KG1 (cell line): ENCODE measurements at regions not wholly inside any gene's neighbourhood (a gene's known extent, or its start where the extent isn't known, plus 50 kb on each side); places are given as distances from the start of the nearest gene placed in this dataset.
"Not testable (repeated sequence)": the region's sequence is repeated elsewhere in the genome, so short reads cannot be mapped to it uniquely, and the experiment has no call there.

Source experiments
- DNase-seq: peaks from one replicate; lab custom pipeline; 2025; lab: John Stamatoyannopoulos, UW

DNA sequence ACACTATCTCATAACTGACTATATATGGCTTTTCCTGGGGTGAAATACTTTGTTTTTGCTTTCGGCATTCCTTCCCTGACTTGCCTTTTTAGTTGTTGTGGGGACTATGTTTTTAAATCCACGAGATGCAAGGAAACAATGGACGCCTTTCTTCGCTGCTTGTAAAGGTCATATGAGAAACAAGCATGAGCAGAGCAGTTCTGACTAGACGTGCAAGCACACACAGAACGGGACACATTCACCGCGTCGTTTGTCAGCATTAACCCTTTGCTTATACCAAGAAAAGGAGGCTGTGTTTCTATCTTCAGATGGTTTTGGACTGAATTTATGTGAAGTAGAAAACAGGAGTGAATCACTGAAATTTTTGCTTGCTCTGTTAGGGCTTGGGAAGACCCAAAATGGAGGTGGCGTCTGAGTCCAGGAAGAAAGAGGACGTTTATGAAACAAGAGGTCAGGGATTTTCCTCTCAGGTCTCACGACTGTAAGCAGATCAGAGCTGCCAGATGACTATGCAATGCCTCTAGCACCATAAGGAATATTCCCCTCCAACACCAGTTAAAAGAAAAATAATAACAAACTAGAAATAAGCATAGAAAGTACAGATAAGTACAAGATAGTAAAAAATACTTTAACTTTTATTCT is 358.9 kb downstream of the DLEU7 start:
- DNase-seq, result no peak

DNA sequence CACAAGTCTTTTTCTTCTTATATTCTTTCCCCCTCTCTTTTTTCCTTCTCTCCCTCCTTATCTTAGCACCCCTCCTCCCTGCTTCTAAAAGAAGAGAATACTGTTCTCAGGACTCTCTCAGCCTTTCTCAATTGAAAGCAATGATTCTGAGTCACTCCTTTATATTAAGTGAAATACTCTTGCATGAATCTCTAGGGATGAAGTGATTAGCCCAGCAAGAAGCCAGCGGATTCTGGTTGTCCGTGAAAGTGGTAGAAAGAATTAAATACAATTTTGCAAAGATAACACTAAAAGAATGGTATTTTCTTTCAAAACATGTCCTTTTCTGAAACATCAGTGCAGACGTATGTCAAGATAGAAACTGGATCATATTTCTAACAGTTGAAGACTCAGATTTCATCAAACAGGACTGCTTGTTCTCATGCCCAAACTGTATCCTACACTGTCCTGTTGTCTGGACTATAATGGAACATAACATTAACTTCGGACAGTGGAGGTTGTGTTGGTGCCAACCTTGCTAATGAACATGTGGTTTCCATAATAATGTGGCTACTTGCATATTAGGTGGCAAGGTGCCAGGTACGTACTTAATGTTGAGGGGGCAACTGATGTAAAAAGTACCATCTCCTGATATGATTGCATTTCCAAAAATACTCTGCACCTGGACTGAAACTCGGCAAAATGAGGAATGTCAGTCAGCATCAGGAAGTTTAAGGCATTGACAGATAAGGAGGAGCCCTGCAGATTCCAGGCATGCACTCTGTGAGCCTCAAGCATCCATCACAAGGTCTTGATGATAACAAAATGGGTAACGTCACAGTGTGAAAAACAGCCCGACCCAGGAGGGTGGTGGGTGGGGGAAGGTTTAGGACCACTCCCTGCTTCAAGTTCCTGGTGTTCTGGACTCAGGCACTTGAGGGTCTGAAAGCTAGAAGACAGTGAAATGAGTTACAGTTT is 357.2 kb downstream of the DLEU7 start:
- no peak for DNase-seq

DNA sequence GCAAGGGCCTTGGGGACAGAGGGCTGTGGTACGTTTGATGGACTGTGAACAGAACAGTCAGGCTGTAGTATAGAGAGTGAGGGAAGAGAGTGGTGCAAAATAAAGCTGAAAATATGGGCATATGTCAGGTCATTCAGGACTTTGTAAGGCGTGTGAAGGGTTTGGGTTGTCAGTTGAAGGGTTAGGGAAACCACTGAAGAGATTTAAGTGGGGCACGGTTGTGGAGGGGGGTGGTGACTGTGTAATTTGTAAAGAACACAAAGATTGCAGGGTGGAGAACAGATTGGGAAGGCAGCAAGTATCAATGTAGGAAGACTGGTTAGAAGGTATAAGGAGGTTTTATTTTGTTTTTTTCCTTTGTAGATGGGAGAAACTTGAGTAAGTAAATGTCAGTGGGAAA is 349.8 kb downstream of the DLEU7 start:
- no peak for DNase-seq

DNA sequence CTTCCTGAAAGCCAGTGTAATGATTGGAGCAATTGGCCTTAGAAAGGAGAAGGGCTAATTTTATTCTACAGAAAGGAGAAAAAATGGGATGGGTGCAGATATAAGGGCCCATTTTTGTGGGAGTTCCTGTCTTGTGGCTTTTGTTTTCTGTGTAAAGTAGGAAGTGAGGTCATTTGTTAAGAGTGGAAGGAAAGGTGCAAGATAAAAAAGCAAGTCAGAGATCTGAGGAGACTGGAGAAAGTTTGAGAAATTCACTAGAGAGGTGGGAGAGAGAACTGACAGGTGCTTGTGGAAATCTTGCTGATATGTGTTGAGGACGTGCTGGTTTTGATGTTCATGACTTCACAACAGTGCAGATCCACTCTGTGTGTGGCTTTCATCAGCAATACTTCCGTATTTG is 349.4 kb downstream of the DLEU7 start:
- no peak for DNase-seq

DNA sequence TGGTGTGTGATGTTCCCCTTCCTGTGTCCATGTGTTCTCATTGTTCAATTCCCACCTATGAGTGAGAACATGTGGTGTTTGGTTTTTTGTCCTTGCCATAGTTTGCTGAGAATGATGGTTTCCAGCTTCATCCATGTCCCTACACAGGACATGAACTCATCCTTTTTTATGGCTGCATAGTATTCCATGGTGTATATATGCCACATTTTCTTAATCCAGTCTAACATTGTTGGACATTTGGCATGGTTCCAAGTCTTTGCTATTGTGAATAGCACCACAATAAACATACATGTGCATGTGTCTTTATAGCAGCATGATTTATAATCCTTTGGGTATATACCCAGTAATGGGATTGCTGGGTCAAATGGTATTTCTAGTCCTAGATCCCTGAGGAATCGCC is 340.3 kb downstream of the DLEU7 start:
- not testable (repeated sequence) for DNase-seq

DNA sequence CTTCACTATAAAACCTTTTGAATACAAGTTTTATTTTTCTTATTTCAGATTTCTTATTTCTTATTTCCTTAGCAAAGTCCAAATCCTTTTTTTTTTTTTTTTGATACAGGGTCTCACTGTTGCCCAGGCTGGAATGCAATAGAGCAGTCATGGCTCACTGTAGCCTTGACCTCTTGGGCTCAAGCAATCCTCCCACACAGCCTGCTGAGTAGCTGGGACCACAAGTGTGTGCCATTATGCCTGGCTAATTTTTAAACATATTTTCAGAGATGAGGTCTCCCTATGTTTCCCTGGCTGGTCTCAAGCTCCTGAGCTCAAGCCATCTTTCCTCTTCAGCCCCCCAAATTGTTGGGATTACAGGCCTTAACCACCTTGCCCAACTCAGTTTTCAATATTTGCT is 334.3 kb downstream of the DLEU7 start:
- no peak for DNase-seq

DNA sequence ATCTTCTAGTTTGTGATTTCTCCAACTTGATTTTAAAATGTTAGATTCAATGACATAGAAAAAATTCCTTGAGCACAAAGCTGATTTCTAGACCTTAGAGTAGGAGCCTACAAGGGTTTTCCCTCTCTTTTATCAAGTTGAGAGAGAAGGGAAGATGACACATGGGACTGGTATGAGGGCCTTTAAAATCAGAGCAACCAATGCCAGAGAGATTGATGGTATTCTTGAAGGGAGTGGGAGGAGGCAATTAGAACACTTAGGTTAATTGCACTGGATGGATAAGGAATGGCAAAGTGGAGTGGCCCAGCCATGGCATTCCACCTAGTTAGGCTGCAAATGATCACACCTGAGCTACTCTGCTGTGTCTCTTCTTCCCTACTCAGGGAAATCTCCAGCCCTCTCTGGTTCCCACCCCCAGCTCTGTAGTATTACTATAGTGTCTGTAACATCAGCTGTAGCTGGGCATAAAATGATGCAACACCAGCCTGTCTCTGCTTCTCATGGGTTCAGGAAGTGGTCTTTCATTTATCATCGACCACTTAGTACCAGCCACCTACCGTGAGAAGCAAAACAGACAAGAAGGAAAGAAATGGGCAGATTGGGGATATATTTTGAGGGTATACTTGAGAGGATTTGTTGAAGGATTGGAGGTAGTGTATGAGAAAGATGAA is 333.6 kb downstream of the DLEU7 start:
- no peak for DNase-seq

DNA sequence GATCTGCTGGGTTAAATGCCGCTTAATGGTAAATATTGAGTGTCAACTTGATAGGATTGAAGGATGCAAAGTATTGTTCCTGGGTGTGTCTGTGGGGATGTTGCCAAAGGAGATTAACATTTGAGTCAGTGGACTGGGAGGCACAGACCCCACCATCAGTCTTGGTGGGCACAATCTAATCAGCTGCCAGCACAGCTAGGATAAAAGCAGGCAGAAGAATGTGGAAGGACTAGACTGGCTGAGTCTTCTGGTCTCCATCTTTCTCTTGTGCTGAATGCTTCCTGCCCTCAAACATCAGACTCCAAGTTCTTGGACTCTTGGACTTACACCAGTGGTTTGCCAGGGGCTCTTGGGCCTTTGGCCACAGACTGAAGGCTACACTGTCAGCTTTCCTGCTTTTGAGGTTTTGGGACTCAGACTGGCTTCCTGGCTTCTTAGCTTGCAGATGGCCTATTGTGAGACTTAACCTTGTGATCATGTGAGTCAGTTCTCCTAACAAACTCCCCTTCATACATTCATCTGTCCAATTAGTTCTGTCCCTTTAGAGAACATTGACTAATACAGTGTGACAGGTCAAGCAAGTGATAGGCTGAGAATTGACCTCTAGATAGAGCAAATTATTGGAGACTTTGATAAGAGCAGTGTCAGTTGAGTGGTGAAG is 332.5 kb downstream of the DLEU7 start:
- DNase-seq, result not testable (repeated sequence)

DNA sequence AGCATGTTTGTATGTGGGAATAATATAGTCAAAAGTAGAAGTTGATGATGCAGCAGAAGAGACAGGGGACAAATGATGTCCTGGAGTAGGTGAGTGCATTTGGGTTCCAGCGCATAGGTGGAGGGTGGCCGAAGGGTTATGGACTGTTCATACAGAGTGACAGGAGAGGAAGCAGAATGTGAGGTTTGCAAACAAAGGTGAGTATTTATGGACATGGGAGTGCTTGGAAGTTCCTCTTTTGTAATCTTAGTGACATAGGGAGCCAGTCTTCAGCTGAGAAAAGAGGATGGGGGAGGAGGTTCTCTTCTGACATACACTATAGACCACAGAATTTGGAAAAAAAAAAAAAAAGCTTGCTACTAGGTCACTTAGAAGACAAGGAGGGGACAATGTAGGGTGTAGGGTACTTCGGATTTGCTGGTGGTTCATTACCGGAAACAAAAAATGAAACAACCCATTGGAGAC is 331.6 kb downstream of the DLEU7 start:
- peak; percentile 77 for DNase-seq

DNA sequence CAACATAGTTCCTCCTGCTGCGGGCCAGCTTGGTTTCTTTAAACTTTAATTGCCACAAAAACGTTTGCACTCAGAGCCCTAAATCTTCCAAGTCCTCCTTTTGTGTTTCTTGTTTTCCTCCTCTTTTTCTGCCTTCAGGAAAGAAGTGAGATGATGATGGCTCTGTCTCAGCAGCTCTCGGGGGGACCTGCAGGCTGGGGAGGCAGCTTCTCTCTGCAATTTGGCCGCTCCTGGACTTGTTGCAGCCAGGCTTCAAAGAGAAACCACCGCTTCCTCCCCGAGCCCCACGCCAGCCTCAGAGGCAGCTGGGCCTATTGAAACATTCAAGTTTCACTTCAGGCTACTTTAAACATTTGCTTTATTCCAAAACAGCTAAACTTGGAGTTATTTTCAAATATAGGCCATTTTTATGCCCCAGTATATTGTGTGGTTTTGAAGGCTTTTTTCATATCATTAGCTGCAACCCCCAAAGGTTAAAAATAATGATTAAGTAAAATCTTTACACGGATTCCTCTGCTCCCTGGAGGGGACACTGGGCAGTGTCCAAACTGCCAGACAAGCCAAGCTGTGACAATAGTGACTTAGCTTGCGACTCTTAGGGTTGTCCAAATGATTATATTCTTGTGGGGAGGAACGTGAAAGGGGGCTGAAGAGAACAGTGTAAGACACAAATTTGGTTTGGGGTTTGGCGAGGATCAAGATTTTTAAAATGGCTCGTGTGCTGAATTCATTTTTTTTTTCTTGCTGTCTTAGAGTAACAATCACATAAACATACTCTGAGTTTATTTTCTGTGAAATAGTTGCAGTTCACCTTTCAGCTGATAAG is 330.8 kb downstream of the DLEU7 start:
- DNase-seq, result peak; percentile 60

DNA sequence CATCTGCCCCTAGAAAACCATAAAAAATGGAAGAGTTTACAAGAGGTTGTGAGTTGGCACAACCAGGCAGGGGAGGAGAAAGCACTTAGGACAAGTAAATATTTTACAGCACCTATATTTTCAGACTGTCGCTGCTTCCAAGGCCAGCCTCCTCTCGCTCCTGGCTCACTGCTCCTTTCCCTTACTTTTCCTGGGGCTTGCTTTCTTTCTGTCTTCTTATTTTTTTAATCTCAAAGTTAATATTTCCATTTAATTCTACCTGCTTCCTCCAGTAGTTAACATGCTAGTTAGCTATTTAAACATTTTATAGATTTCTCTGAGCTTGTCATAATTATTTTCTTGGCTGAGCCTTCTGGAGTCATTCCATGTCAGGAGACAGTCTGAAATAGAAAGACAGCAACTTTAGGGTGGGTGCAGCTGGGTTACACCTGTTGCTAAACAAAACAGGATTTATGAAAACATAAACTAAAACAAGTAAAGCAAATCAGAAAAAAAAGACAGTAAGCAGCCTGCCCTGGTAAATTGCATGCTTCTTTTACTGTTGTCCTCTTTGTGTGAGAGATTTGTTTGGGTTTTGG is 330.1 kb downstream of the DLEU7 start:
- DNase-seq, result no peak

DNA sequence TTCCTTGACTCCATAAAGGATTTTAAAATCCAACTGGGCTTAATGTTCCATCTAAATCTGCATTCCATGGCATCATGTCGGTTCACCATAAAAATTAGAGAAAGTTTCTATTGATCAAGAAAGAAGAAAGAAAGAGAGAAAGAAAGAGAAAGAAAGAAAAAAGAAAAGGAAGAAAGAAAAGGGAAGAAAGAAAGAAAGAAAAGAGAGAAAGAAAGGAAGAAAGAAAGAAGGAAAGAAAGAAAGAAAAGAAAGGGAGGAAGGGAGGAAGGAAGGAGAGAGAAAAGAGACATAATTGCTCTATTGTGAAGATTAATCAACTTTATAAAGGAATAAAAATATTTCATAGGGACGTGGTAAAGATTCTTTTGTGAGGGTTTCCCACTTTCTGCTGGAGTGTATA is 329.2 kb downstream of the DLEU7 start:
- DNase-seq, result no peak

DNA sequence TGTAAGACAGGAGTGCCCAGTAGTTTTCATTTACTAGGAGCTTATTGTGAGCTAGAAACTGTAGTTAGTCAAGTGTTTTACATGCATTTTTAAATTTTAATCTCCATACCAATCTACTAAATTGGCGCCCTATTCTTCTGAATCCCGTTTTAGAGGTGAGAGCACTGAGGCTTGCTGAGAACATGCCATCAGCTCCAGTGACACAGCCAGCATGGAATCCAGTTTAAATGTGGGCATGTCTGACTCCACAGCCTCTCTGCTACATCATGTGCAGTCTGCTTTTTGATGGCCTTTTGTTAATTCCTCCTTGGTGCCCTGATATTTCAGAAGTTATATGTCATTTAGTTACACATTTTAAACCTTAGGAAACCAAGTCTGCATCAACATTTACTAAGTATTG is 325.4 kb downstream of the DLEU7 start:
- DNase-seq, result no peak

DNA sequence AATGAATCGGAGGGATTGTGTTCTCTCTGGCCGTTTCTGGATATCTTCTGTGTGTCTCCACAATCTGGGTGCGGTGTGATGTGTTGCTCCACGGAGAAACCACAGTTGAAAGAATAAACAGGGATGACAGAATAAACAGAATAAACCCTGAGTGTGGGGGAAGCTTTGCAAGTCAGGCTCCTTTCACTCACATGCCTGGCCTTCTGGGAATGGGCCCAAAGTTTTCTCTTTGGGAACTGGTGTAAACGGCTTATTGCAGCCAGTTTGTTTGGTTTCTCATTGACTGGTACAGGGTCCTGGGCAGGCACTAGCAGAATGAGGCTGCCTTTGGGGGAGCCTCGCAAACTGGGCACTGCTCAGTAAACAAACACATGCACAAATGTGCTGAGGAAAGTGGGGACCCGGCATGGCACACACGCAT is 324.7 kb downstream of the DLEU7 start:
- no peak for DNase-seq

DNA sequence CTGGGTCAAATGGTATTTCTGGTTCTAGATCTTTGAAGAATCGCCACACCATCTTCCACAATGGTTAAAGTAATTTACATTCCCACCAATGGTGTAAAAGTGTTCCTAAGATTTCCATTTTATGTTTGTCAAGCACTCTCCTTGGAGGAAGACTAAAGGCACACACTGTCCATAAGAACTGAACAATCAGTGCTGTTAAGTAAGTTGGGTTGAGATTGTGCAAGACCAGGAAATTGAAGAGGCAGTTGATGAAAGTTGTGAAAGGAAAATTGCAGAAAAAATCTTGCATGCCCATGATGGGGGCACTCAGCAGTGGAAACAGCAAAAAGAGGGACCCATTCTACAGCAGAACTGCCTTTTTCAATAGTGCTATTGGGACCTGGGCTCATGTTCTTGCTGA is 323.6 kb downstream of the DLEU7 start:
- DNase-seq, result no peak

DNA sequence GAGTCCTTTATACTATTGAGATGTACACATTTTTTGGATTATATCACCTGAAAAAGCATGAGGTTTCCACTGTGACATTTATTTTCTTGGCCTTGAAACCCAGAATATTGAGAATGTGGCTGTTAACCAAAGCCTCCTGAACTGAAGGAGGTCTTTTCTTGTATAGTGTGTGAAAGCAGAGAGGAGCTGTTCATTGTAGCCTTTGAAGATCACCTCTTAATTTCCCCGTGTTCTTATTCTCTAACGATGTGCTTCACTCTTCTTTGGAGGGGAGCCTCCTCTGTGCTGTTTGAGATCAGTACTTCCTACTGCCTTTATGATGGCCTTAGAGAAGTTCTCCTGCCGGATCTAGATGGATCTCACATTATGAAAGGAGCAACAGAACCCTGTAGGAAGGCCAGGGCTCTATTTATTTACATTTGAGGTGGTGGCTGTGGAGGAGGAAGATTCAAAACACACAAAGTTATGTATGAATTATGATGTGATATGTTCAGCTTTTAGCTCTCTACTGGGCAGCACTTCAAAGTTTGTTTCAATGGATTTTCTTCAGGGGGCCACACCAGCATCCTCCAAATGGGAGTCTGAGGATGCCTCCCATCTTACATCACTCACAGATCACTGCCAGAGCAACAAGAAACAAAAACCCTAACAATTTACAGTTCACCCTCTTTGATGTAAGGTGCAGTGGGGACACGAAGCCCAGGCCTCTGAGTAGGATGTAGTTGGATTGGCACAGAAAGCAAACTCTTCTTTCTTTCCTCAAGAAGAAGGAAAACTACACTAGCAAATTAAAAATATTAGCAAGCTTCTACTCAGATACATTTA is 322.3 kb downstream of the DLEU7 start:
- DNase-seq, result no peak

DNA sequence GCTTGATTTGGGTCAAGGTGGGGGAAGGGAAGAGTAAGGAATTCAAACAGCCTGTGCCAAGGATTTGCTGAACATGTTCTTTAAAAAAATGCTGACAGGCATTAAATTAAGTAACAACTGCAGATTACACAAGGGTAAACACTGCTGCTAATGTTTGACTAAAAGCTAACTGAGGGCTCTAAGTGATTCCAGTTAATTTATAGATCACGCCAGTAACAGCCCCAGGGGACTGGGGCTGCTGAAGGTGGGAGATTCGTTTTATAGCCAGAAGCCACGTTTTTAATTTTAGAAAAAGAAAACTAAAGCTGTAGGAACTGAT is 321.7 kb downstream of the DLEU7 start:
- DNase-seq, result no peak

DNA sequence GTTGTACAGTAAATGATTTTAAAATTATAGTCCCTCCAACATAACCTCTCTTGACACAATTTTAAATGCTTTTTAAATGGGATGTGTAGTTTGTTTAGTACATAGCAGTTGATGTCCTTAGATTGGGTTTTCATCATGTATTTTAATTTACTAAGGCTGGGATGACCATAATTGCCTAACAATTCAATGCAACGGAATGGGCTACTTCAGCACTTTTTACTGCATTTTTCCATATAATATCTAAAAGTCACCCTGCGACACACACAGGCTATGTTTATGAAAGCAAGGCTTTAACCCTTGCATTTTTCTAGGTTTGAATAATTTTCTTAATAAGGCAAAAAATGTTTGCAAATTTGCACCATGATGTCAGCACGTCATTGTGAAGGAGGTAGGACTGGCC is 321.0 kb downstream of the DLEU7 start:
- no peak for DNase-seq

DNA sequence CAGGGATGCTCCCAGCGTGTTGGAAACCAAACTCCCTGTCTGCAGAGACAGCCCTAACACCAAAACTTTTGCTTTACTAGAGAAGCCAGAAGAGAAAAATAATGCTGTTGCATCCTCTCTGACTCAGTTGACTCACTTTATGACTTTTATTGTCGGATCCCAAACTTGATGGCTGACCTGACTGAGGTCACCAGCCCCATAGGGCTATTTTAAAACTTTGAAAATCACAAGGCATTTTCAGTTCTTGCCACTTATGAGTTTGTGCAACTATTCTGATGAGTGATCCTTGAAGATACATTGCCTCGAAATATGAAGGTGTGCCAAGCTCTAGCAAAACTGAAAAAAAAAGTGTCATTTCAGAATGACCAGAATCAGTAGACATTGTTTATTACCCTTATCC is 320.2 kb downstream of the DLEU7 start:
- DNase-seq, result no peak

DNA sequence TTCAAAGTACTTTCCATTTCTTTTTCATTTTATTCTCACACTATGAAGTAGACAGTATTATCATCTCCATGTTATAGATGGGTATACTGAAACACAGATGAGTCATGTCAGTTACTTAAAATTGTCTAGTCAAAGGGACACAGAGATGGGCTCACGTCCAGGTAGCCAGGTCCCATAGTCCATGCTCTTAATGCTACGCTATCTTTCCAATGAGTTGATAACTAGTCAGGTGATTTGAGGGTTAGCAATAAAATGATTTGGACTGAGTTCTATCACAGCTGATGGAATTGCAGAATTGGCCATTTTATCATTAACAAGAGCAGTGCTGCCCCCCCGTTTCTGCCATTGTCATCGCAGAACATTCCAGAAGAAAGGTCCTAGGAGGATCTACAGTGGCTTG is 318.9 kb downstream of the DLEU7 start:
- no peak for DNase-seq
